RWPE2 (cell line): ENCODE measurements at regions not wholly inside any gene's neighbourhood (a gene's known extent, or its start where the extent isn't known, plus 50 kb on each side); places are given as distances from the start of the nearest gene placed in this dataset.

Experiments used
- ATAC-seq: fragments of 200-7000 bp; cut with Tn5 transposase; 3 replicates; pipeline ENCODE4 v1.9.1; 2021; ENCODE audit warnings: low read depth
- DNase-seq: peaks from one replicate; pipeline ENCODE4 v3.0.0-alpha.2; 2020; ENCODE audit warnings: low spot score
- H3K27ac ChIP-seq: fragments of 450-650 bp; 2 replicates; pipeline ENCODE4 v1.5.1; 2017; ENCODE audit warnings: mild to moderate bottlenecking; ENCODE audit not compliant: poor library complexity, severe bottlenecking
- H3K27me3 ChIP-seq: fragments of 250-450 bp; sonication (Bioruptor Pico); 2 replicates; pipeline ENCODE4 v1.5.1; 2021; ENCODE audit warnings: mild to moderate bottlenecking, moderate library complexity; ENCODE audit not compliant: insufficient read depth, poor library complexity, severe bottlenecking
- H3K36me3 ChIP-seq: fragments of 250-450 bp; sonication (Bioruptor Pico); 2 replicates; pipeline ENCODE4 v1.5.1; 2020; ENCODE audit warnings: low read depth, mild to moderate bottlenecking, moderate library complexity
- H3K4me1 ChIP-seq: fragments of 250-450 bp; sonication (Bioruptor Pico); 2 replicates; pipeline ENCODE4 v1.5.1; 2021; ENCODE audit warnings: mild to moderate bottlenecking, moderate library complexity; ENCODE audit not compliant: insufficient read depth, poor library complexity, severe bottlenecking
- H3K4me3 ChIP-seq: fragments of 250-450 bp; sonication (Bioruptor Pico); 2 replicates; pipeline ENCODE4 v1.5.1; 2021; ENCODE audit warnings: mild to moderate bottlenecking, moderate library complexity; ENCODE audit not compliant: severe bottlenecking
- H3K9me3 ChIP-seq: fragments of 250-450 bp; sonication (Bioruptor Pico); 2 replicates; pipeline ENCODE4 v1.5.1; 2021; ENCODE audit warnings: mild to moderate bottlenecking, moderate library complexity; ENCODE audit not compliant: severe bottlenecking
- TF ChIP-seq, protein P1 (sequence below): fragments of 450-650 bp; IDR thresholded peaks from one replicate; pipeline ENCODE4 v1.5.1; 2017; ENCODE audit warnings: mild to moderate bottlenecking, moderate library complexity; ENCODE audit not compliant: poor library complexity, severe bottlenecking

GRCh38 chr3:176789281-176789705 lies 408.0 kb downstream of the TBL1XR1 start:
- Histone ChIP-seq H3K27ac (no peak overlapping the region), H3K4me1 (peaks cover 3% of the 10 kb centered on the region), H3K27me3 (no peaks in the 10 kb centered on the region), H3K36me3 (no peaks in the 10 kb centered on the region), H3K9me3 (no peaks in the 10 kb centered on the region), H3K4me3 (no peak overlapping the region)
- ATAC-seq = peak; percentile 68
- TF ChIP-seq, protein P1, sequence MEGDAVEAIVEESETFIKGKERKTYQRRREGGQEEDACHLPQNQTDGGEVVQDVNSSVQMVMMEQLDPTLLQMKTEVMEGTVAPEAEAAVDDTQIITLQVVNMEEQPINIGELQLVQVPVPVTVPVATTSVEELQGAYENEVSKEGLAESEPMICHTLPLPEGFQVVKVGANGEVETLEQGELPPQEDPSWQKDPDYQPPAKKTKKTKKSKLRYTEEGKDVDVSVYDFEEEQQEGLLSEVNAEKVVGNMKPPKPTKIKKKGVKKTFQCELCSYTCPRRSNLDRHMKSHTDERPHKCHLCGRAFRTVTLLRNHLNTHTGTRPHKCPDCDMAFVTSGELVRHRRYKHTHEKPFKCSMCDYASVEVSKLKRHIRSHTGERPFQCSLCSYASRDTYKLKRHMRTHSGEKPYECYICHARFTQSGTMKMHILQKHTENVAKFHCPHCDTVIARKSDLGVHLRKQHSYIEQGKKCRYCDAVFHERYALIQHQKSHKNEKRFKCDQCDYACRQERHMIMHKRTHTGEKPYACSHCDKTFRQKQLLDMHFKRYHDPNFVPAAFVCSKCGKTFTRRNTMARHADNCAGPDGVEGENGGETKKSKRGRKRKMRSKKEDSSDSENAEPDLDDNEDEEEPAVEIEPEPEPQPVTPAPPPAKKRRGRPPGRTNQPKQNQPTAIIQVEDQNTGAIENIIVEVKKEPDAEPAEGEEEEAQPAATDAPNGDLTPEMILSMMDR = no peak
- DNase-seq = no peak

GRCh38 chr3:176787506-176787905 lies 409.8 kb downstream of the TBL1XR1 start:
- DNase-seq = no peak
- no peaks in the 10 kb centered on the region for H3K27me3 ChIP-seq
- no peaks in the 10 kb centered on the region for H3K36me3 ChIP-seq
- ATAC-seq = no peak
- TF ChIP-seq, protein P1 = no peak
- no peak overlapping the region for H3K4me3 ChIP-seq
- H3K4me1 ChIP-seq = peaks cover 3% of the 10 kb centered on the region
- H3K27ac ChIP-seq = no peak overlapping the region
- no peaks in the 10 kb centered on the region for H3K9me3 ChIP-seq

DNA sequence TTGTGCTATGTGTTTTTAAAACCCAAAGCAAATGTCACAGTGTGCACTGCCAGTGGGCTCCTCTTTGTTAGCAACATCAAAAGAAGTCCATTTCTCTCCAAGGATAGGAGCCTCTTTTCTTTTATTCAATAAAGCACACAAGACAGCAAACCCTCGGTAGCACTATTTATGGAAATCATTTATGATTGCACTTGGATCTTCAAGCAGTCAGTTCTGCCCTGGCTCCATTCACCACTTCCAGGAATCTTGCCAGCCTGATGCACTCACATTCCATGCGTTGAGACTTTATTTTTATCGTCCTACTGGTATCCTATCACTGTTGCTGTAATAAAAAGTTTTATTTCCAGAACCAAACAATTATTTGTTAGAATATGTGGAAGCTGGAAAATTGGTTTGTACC lies 412.1 kb downstream of the TBL1XR1 start:
- TF ChIP-seq, protein P1 = no peak
- Histone ChIP-seq H3K36me3 (no peaks in the 10 kb centered on the region), H3K9me3 (no peaks in the 10 kb centered on the region), H3K4me1 (peaks cover 3% of the 10 kb centered on the region), H3K27me3 (no peaks in the 10 kb centered on the region), H3K4me3 (no peak overlapping the region), H3K27ac (no peak overlapping the region)
- no peak for ATAC-seq
- no peak for DNase-seq

- Histone ChIP-seq H3K9me3 (no peaks in the 10 kb centered on the region), H3K4me3 (no peak overlapping the region), H3K27me3 (peaks cover 2% of the 10 kb centered on the region), H3K36me3 (no peaks in the 10 kb centered on the region), H3K27ac (no peak overlapping the region), H3K4me1 (no peaks in the 10 kb centered on the region)
- DNase-seq = no peak
- ATAC-seq = no peak
- TF ChIP-seq, protein P1 = no peak
Measured at GRCh38 chr3:176780766-176781165, 416.5 kb downstream of the TBL1XR1 start.

GRCh38 chr3:176776622-176777175 lies 420.6 kb downstream of the TBL1XR1 start:
- TF ChIP-seq, protein P1 = no peak
- no peaks in the 10 kb centered on the region for H3K4me1 ChIP-seq
- DNase-seq (no peak), ATAC-seq (no peak)
- H3K4me3 ChIP-seq = no peak overlapping the region
- H3K27ac ChIP-seq = no peak overlapping the region
- H3K9me3 ChIP-seq = no peaks in the 10 kb centered on the region
- no peaks in the 10 kb centered on the region for H3K36me3 ChIP-seq
- peaks cover 2% of the 10 kb centered on the region for H3K27me3 ChIP-seq
